ENCODE measurements at regions not wholly inside any gene's neighbourhood (a gene's known extent, or its start where the extent isn't known, plus 50 kb on each side); places are given as distances from the start of the nearest gene placed in this dataset.

DNA sequence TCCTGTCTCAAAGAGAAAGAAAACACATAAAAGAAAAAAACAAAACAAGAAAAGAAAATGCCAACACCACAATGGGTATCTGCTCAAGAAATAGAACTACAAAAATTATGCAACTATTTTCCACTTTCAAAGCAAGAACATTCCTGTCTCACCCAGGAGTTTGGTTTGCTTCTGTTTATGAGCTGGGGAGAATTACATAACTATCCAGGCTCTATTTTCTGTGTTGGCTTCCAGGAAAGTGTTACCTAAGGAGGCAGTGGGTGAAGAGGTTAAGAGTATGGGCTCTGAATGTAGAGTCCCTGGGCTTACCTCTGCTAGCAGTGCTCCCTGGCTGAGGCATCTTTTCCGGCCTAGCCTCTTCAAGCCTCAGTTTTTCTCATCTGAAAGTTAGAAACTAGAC lies 426.7 kb downstream of the MIAT start:
- no peaks in the 10 kb centered on the region for H3K79me2 ChIP-seq (ENCODE audit: control insufficient read depth, insufficient read depth, low read length)
- H3K27ac ChIP-seq (ENCODE audit: control insufficient read depth, insufficient read depth, low read length): no peak overlapping the region
- H3K9me1 ChIP-seq (ENCODE audit: control insufficient read depth, extremely low read depth, insufficient read depth, low read length): no peaks in the 10 kb centered on the region
- no peak for TF ChIP-seq EZH2 (IDR thresholded peaks at IDR 0.05; ENCODE audit: low read length)
- TF ChIP-seq, protein P1, sequence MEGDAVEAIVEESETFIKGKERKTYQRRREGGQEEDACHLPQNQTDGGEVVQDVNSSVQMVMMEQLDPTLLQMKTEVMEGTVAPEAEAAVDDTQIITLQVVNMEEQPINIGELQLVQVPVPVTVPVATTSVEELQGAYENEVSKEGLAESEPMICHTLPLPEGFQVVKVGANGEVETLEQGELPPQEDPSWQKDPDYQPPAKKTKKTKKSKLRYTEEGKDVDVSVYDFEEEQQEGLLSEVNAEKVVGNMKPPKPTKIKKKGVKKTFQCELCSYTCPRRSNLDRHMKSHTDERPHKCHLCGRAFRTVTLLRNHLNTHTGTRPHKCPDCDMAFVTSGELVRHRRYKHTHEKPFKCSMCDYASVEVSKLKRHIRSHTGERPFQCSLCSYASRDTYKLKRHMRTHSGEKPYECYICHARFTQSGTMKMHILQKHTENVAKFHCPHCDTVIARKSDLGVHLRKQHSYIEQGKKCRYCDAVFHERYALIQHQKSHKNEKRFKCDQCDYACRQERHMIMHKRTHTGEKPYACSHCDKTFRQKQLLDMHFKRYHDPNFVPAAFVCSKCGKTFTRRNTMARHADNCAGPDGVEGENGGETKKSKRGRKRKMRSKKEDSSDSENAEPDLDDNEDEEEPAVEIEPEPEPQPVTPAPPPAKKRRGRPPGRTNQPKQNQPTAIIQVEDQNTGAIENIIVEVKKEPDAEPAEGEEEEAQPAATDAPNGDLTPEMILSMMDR (optimal IDR thresholded peaks at IDR 0.05 in 1 of 3, IDR thresholded peaks at IDR 0.05 in 1 of 3, conservative IDR thresholded peaks at IDR 0.05 in 1 of 3; ENCODE audit: extremely low read depth in 1 of 3, insufficient read depth in 2 of 3, low read length in 3 of 3): no peak
- H3K27me3 ChIP-seq (ENCODE audit: control insufficient read depth, extremely low read depth, insufficient read depth, low read length): peaks cover 18% of the 10 kb centered on the region
- no peaks in the 10 kb centered on the region for H3K9me3 ChIP-seq (ENCODE audit: control insufficient read depth, low read depth, low read length)
- no peak overlapping the region for H3K4me2 ChIP-seq (ENCODE audit: control insufficient read depth, extremely low read depth, insufficient read depth, low read depth, low read length)
- H3K36me3 ChIP-seq (ENCODE audit: control insufficient read depth in 2 of 2, extremely low read depth in 1 of 2, insufficient read depth in 2 of 2, low read length in 2 of 2): no peaks in the 10 kb centered on the region
- FAIRE-seq (no peak), DNase-seq (ENCODE audit: low read depth, low spot score) (no peak)
- no peaks in the 10 kb centered on the region for H3K4me1 ChIP-seq (ENCODE audit: control insufficient read depth, extremely low read depth, insufficient read depth, low read length)
- dilution Hi-C loops (cut with MboI; ENCODE audit: extremely low pct_ligation_motif_present, low sequenced_read_pairs): no loop called here
- H4K20me1 ChIP-seq (ENCODE audit: control insufficient read depth, extremely low read depth, insufficient read depth, low read length): no peaks in the 10 kb centered on the region
- no peak overlapping the region for H3K9ac ChIP-seq (ENCODE audit: control insufficient read depth, extremely low read depth, insufficient read depth, low read length)
- no peak overlapping the region for H3K4me3 ChIP-seq (ENCODE audit: control insufficient read depth in 2 of 3, extremely low read depth in 1 of 3, insufficient read depth in 2 of 3, low read depth in 1 of 3, low read length in 3 of 3)
- H2AFZ ChIP-seq (ENCODE audit: control insufficient read depth, low read length): no peak overlapping the region

- no peak overlapping the region for H3K27ac ChIP-seq (ENCODE audit: control insufficient read depth, insufficient read depth, low read length)
- TF ChIP-seq, protein P1 (optimal IDR thresholded peaks at IDR 0.05 in 1 of 3, IDR thresholded peaks at IDR 0.05 in 1 of 3, conservative IDR thresholded peaks at IDR 0.05 in 1 of 3; ENCODE audit: extremely low read depth in 1 of 3, insufficient read depth in 2 of 3, low read length in 3 of 3): no peak
- no peak for TF ChIP-seq EZH2 (IDR thresholded peaks at IDR 0.05; ENCODE audit: low read length)
- no peaks in the 10 kb centered on the region for H3K9me3 ChIP-seq (ENCODE audit: control insufficient read depth, low read depth, low read length)
- no peaks in the 10 kb centered on the region for H3K4me1 ChIP-seq (ENCODE audit: control insufficient read depth, extremely low read depth, insufficient read depth, low read length)
- no peak overlapping the region for H3K4me2 ChIP-seq (ENCODE audit: control insufficient read depth, extremely low read depth, insufficient read depth, low read depth, low read length)
- H3K9ac ChIP-seq (ENCODE audit: control insufficient read depth, extremely low read depth, insufficient read depth, low read length): no peak overlapping the region
- no peak for FAIRE-seq
- H4K20me1 ChIP-seq (ENCODE audit: control insufficient read depth, extremely low read depth, insufficient read depth, low read length): no peaks in the 10 kb centered on the region
- peaks cover 40% of the 10 kb centered on the region for H3K27me3 ChIP-seq (ENCODE audit: control insufficient read depth, extremely low read depth, insufficient read depth, low read length)
- no peak for DNase-seq (ENCODE audit: low read depth, low spot score)
- no peak overlapping the region for H3K4me3 ChIP-seq (ENCODE audit: control insufficient read depth in 2 of 3, extremely low read depth in 1 of 3, insufficient read depth in 2 of 3, low read depth in 1 of 3, low read length in 3 of 3)
- no peaks in the 10 kb centered on the region for H3K9me1 ChIP-seq (ENCODE audit: control insufficient read depth, extremely low read depth, insufficient read depth, low read length)
- H3K36me3 ChIP-seq (ENCODE audit: control insufficient read depth in 2 of 2, extremely low read depth in 1 of 2, insufficient read depth in 2 of 2, low read length in 2 of 2): no peaks in the 10 kb centered on the region
- H2AFZ ChIP-seq (ENCODE audit: control insufficient read depth, low read length): no peak overlapping the region
- dilution Hi-C loops (cut with MboI; ENCODE audit: extremely low pct_ligation_motif_present, low sequenced_read_pairs): no loop called here
- H3K79me2 ChIP-seq (ENCODE audit: control insufficient read depth, insufficient read depth, low read length): no peaks in the 10 kb centered on the region
These were observed 429.0 kb downstream of the MIAT start for GRCh38 chr22:27086080-27087044.

Measured in keratinocyte (primary cell).